ENCODE measurements at regions not wholly inside any gene's neighbourhood (a gene's known extent, or its start where the extent isn't known, plus 50 kb on each side); places are given as distances from the start of the nearest gene placed in this dataset.

- H3K27ac ChIP-seq, result no peak overlapping the region
- no peaks in the 10 kb centered on the region for H3K4me1 ChIP-seq
- H3K36me3 ChIP-seq, result no peaks in the 10 kb centered on the region
- TF ChIP-seq POLR2A (IDR thresholded peaks at IDR 0.05), result no peak
- TF ChIP-seq, protein P1, sequence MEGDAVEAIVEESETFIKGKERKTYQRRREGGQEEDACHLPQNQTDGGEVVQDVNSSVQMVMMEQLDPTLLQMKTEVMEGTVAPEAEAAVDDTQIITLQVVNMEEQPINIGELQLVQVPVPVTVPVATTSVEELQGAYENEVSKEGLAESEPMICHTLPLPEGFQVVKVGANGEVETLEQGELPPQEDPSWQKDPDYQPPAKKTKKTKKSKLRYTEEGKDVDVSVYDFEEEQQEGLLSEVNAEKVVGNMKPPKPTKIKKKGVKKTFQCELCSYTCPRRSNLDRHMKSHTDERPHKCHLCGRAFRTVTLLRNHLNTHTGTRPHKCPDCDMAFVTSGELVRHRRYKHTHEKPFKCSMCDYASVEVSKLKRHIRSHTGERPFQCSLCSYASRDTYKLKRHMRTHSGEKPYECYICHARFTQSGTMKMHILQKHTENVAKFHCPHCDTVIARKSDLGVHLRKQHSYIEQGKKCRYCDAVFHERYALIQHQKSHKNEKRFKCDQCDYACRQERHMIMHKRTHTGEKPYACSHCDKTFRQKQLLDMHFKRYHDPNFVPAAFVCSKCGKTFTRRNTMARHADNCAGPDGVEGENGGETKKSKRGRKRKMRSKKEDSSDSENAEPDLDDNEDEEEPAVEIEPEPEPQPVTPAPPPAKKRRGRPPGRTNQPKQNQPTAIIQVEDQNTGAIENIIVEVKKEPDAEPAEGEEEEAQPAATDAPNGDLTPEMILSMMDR (IDR thresholded peaks at IDR 0.05), result no peak
- no peaks in the 10 kb centered on the region for H3K27me3 ChIP-seq
- intact Hi-C loops (cut with DNase I), result no loop called here
- H3K4me3 ChIP-seq (replicated peaks in 1 of 3), result no peak overlapping the region
- 90 to 98% methylated on average over 1 of the region's 1 CpG for WGBS, 2 donors
- DNase-seq, result no peak
- H3K9me3 ChIP-seq, result no peaks in the 10 kb centered on the region
Measured at GRCh38 chr2:180578441-180578840, 402.0 kb upstream of the UBE2E3 start.

- Histone ChIP-seq H3K27me3 (no peaks in the 10 kb centered on the region), H3K36me3 (no peaks in the 10 kb centered on the region), H3K9me3 (no peaks in the 10 kb centered on the region), H3K27ac (no peak overlapping the region), H3K4me3 (replicated peaks in 1 of 3) (no peak overlapping the region), H3K4me1 (no peaks in the 10 kb centered on the region)
- WGBS, 2 donors, result 63 to 73% methylated on average over 3 of the region's 3 CpGs
- intact Hi-C loops (cut with DNase I), result no loop called here
- TF ChIP-seq, protein P1 (IDR thresholded peaks at IDR 0.05), result no peak
- TF ChIP-seq POLR2A (IDR thresholded peaks at IDR 0.05), result no peak
- no peak for DNase-seq
Measured at GRCh38 chr2:180577567-180577966, 402.8 kb upstream of the UBE2E3 start.

GRCh38 chr2:180573951-180574350 lies 406.5 kb upstream of the UBE2E3 start:
- H3K9me3 ChIP-seq, result no peaks in the 10 kb centered on the region
- H3K27ac ChIP-seq, result no peak overlapping the region
- intact Hi-C loops (cut with DNase I), result no loop called here
- DNase-seq, result no peak
- no peaks in the 10 kb centered on the region for H3K4me1 ChIP-seq
- H3K36me3 ChIP-seq, result no peaks in the 10 kb centered on the region
- WGBS, 2 donors, result 61 to 63% methylated on average over 3 of the region's 3 CpGs
- TF ChIP-seq, protein P1 (IDR thresholded peaks at IDR 0.05), result no peak
- TF ChIP-seq POLR2A (IDR thresholded peaks at IDR 0.05), result no peak
- H3K4me3 ChIP-seq (replicated peaks in 1 of 3), result no peak overlapping the region
- H3K27me3 ChIP-seq, result no peaks in the 10 kb centered on the region

DNA sequence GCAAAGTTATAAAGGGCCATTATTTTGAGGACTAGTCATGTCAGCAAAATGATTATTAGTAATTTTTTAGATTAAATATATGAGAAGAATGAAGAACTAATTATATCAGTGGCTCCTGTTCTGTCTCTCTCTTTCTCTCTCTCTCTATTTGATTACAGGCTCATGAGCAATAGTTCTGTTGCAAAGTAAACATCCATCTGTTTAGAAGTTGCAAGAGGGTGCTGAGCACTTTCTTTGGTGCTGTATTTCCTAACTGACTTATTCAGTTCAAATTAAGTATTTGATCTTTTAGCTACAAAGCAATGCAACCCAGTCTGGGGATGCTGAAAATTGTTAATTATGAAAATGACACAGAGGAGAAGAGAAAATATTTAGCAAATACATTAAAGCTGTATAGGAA lies 408.1 kb upstream of the UBE2E3 start:
- H3K27ac ChIP-seq, result no peak overlapping the region
- intact Hi-C loops (cut with DNase I), result no loop called here
- no peaks in the 10 kb centered on the region for H3K9me3 ChIP-seq
- H3K4me1 ChIP-seq, result no peaks in the 10 kb centered on the region
- no peak overlapping the region for H3K4me3 ChIP-seq (replicated peaks in 1 of 3)
- no peaks in the 10 kb centered on the region for H3K27me3 ChIP-seq
- no peaks in the 10 kb centered on the region for H3K36me3 ChIP-seq
- no peak for DNase-seq
- TF ChIP-seq POLR2A (IDR thresholded peaks at IDR 0.05), result no peak
- TF ChIP-seq, protein P1 (IDR thresholded peaks at IDR 0.05), result no peak

GRCh38 chr2:180571559-180571958 lies 408.8 kb upstream of the UBE2E3 start:
- H3K36me3 ChIP-seq, result no peaks in the 10 kb centered on the region
- DNase-seq, result no peak
- H3K27ac ChIP-seq, result no peak overlapping the region
- H3K4me3 ChIP-seq (replicated peaks in 1 of 3), result no peak overlapping the region
- H3K27me3 ChIP-seq, result no peaks in the 10 kb centered on the region
- WGBS, 2 donors, result 61 to 63% methylated on average over 2 of the region's 2 CpGs
- H3K4me1 ChIP-seq, result no peaks in the 10 kb centered on the region
- intact Hi-C loops (cut with DNase I), result no loop called here
- no peak for TF ChIP-seq POLR2A (IDR thresholded peaks at IDR 0.05)
- TF ChIP-seq, protein P1 (IDR thresholded peaks at IDR 0.05), result no peak
- H3K9me3 ChIP-seq, result no peaks in the 10 kb centered on the region
